ENCODE measurements at regions not wholly inside any gene's neighbourhood (a gene's known extent, or its start where the extent isn't known, plus 50 kb on each side); places are given as distances from the start of the nearest gene placed in this dataset.
A peak's percentile ranks its signal among the peaks of the same experiment; 100 is the strongest.

DNA sequence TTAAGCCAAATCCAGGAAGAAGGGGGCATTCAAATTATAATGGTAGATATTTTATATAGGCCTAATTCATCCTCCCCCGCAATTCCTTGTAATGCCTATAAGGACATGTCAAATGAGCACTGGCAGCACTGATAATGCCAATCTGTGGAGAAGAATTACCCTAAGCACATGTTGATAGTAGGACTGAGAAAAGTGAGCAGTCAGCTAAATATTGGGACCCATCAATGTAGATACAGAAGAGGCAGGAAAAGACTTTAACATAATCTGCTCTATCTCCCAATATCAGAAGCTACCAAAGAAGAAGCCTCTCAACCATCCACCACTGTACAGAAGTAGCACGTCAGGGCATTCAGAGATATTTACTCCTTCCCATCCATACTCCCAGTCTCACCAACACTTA is 101.3 kb upstream of the REG3A start:
- in situ Hi-C loops (cut with HindIII; ENCODE audit: extremely low pct_ligation_motif_present, low pct_unique_long_range_greater_than_20kb): no loop called here
- Histone ChIP-seq H3K4me2 (ENCODE audit: low read depth, low read length) (no peak overlapping the region), H3K4me1 (ENCODE audit: insufficient read depth, low read length) (no peaks in the 10 kb centered on the region), H4K20me1 (ENCODE audit: insufficient read depth, low read length) (no peaks in the 10 kb centered on the region), H3K79me2 (ENCODE audit: insufficient read depth, low read length) (no peaks in the 10 kb centered on the region), H3K27ac (ENCODE audit: extremely low read length, insufficient read depth, low read length) (no peak overlapping the region), H3K4me3 (replicated peaks in 1 of 3; ENCODE audit: insufficient read depth in 1 of 3, low read depth in 2 of 3, low read length in 3 of 3) (no peak overlapping the region), H3K36me3 (replicated peaks in 1 of 2; ENCODE audit: control insufficient read depth in 1 of 2, insufficient read depth in 2 of 2, low read length in 2 of 2) (no peaks in the 10 kb centered on the region), H2AFZ (ENCODE audit: low read length) (no peak overlapping the region), H3K9ac (ENCODE audit: insufficient read depth, low read depth, low read length) (no peak overlapping the region), H3K9me3 (ENCODE audit: low read length) (no peaks in the 10 kb centered on the region), H3K27me3 (ENCODE audit: control insufficient read depth in 1 of 2, insufficient read depth in 2 of 2, low read length in 2 of 2) (no peaks in the 10 kb centered on the region)
- no peak for DNase-seq (ENCODE audit: low spot score)
- intact Hi-C loops (cut with micrococcal nuclease; ENCODE audit: unreplicated experiment): no loop called here
- no peak for FAIRE-seq
- TF ChIP-seq MAFK (conservative IDR thresholded peaks at IDR 0.05 in 1 of 2, IDR thresholded peaks at IDR 0.05 in 1 of 2; ENCODE audit: low read length in 2 of 2) (peak; percentile 32 to 69; a peak in 3 of 4 replicates), NFYB (CRISPR knock-in tag; IDR thresholded peaks at IDR 0.05) (no peak), FOSL1 (CRISPR knock-in tag; IDR thresholded peaks at IDR 0.05; ENCODE audit: borderline replicate concordance) (no peak), HMG20B (CRISPR knock-in tag; conservative IDR thresholded peaks at IDR 0.05) (no peak), PRMT3 (CRISPR knock-in tag; IDR thresholded peaks at IDR 0.05; ENCODE audit: borderline replicate concordance, low read depth) (no peak), CEBPG (CRISPR knock-in tag; IDR thresholded peaks at IDR 0.05) (no peak), FOXP1 (IDR thresholded peaks at IDR 0.05) (no peak), FOXP1 (CRISPR knock-in tag; IDR thresholded peaks at IDR 0.05) (no peak), NFKB2 (CRISPR knock-in tag; IDR thresholded peaks at IDR 0.05; ENCODE audit: borderline replicate concordance) (no peak), MIXL1 (CRISPR knock-in tag; IDR thresholded peaks at IDR 0.05) (no peak), MEIS2 (CRISPR knock-in tag; IDR thresholded peaks at IDR 0.05) (no peak), ZMYM3 (CRISPR knock-in tag; IDR thresholded peaks at IDR 0.05) (no peak), ZNF766 (CRISPR knock-in tag; IDR thresholded peaks at IDR 0.05; ENCODE audit: borderline replicate concordance) (no peak), MAFF (IDR thresholded peaks at IDR 0.05; ENCODE audit: low read depth, low read length) (peak; percentile 63), ZMYM2 (CRISPR knock-in tag; IDR thresholded peaks at IDR 0.05) (no peak), ZFY (CRISPR knock-in tag; IDR thresholded peaks at IDR 0.05) (no peak), MBNL3 (CRISPR knock-in tag; conservative IDR thresholded peaks at IDR 0.05) (no peak)
- BruUV-seq (replicated peaks): no TSS peak
- ChIA-PET POLR2A (no interaction called here), CTCF (ENCODE audit: low intra/inter-chr PET ratio, low total read pairs) (no interaction called here)
- ATAC-seq: no peak
- 0% methylated on average over 2 of the region's 2 CpGs for WGBS (ENCODE audit: low lambda C conversion rate)
